ENCODE measurements at regions not wholly inside any gene's neighbourhood (a gene's known extent, or its start where the extent isn't known, plus 50 kb on each side); places are given as distances from the start of the nearest gene placed in this dataset.

GRCh38 chr3:103904991-103905390 is 1461.7 kb upstream of the ALCAM start:
- no peak overlapping the region for H3K27ac ChIP-seq
- TF ChIP-seq CTCF (conservative IDR thresholded peaks at IDR 0.05; ENCODE audit: low read depth): no peak
- ChIA-PET CTCF (interaction anchor here (0.6 kb wide), 1 partner anchor 394 kb away, joined by 7 read pairs; no protein-coding TSS in a partner anchor), POLR2A (ENCODE audit: low non-redundant PET) (no interaction called here)
- DNase-seq (ENCODE audit: low spot score): no peak

GRCh38 chr3:103906304-103906703 is 1460.4 kb upstream of the ALCAM start:
- TF ChIP-seq CTCF (conservative IDR thresholded peaks at IDR 0.05; ENCODE audit: low read depth): no peak
- CTCF ChIA-PET: no interaction called here
- DNase-seq (ENCODE audit: low spot score): no peak
- POLR2A ChIA-PET (ENCODE audit: low non-redundant PET): no interaction called here
- no peak overlapping the region for H3K27ac ChIP-seq

GRCh38 chr3:103906808-103907207 is 1459.9 kb upstream of the ALCAM start:
- POLR2A ChIA-PET (ENCODE audit: low non-redundant PET): no interaction called here
- TF ChIP-seq CTCF (conservative IDR thresholded peaks at IDR 0.05; ENCODE audit: low read depth): no peak
- DNase-seq (ENCODE audit: low spot score): no peak
- CTCF ChIA-PET: no interaction called here
- H3K27ac ChIP-seq: no peak overlapping the region

- CTCF ChIA-PET: no interaction called here
- POLR2A ChIA-PET (ENCODE audit: low non-redundant PET): no interaction called here
- TF ChIP-seq CTCF (conservative IDR thresholded peaks at IDR 0.05; ENCODE audit: low read depth): no peak
- DNase-seq (ENCODE audit: low spot score): no peak
- no peak overlapping the region for H3K27ac ChIP-seq
Observed at GRCh38 chr3:103907567-103907966, 1459.1 kb upstream of the ALCAM start.

GRCh38 chr3:103909395-103909794 is 1457.3 kb upstream of the ALCAM start:
- ChIA-PET POLR2A (ENCODE audit: low non-redundant PET) (no interaction called here), CTCF (no interaction called here)
- no peak for DNase-seq (ENCODE audit: low spot score)
- no peak overlapping the region for H3K27ac ChIP-seq
- no peak for TF ChIP-seq CTCF (conservative IDR thresholded peaks at IDR 0.05; ENCODE audit: low read depth)

GRCh38 chr3:103918336-103918735 is 1448.4 kb upstream of the ALCAM start:
- CTCF ChIA-PET: no interaction called here
- POLR2A ChIA-PET (ENCODE audit: low non-redundant PET): no interaction called here
- H3K27ac ChIP-seq: no peak overlapping the region
- TF ChIP-seq CTCF (conservative IDR thresholded peaks at IDR 0.05; ENCODE audit: low read depth): no peak
- DNase-seq (ENCODE audit: low spot score): no peak

- ChIA-PET CTCF (no interaction called here), POLR2A (ENCODE audit: low non-redundant PET) (no interaction called here)
- DNase-seq (ENCODE audit: low spot score): no peak
Observed at GRCh38 chr3:103919327-103919726, 1447.4 kb upstream of the ALCAM start.

More at GRCh38 chr3:103919327-103919726, 1447.4 kb upstream of the ALCAM start:
- TF ChIP-seq CTCF (conservative IDR thresholded peaks at IDR 0.05; ENCODE audit: low read depth): no peak
- H3K27ac ChIP-seq: no peak overlapping the region
